Transverse colon (tissue), 4 donors: ENCODE measurements at regions not wholly inside any gene's neighbourhood (a gene's known extent, or its start where the extent isn't known, plus 50 kb on each side); places are given as distances from the start of the nearest gene placed in this dataset.

ENCODE experiments used
- DNase-seq: peaks from one replicate; pipeline ENCODE4 v3.0.0-alpha.2; 2019
- H3K27ac ChIP-seq, 4 donors: fragments of 200-600 bp; sonication (generic); 2 replicates each; pipeline ENCODE4 v1.5.1; 2016 to 2018; ENCODE audit warnings: inconsistent platforms in 4 of 4
- H3K27me3 ChIP-seq: fragments of 200-600 bp; sonication (generic); 2 replicates; pipeline ENCODE4 v1.5.1; 2017; ENCODE audit warnings: inconsistent platforms
- H3K36me3 ChIP-seq, 4 donors: fragments of 200-600 bp; sonication (generic); 2 replicates each; pipeline ENCODE4 v1.5.1; 2017 to 2019; ENCODE audit warnings: inconsistent platforms in 4 of 4
- H3K4me1 ChIP-seq, 4 donors: fragments of 200-600 bp; sonication (generic); 2 replicates each; pipeline ENCODE4 v1.5.1; 2017 to 2020; ENCODE audit warnings: inconsistent platforms in 4 of 4
- H3K4me3 ChIP-seq, 4 donors: fragments of 200-600 bp; sonication (generic); 1 replicate in 1 of 4; 2 replicates in 3 of 4; pipeline versions ENCODE4 v1.5.1 to v1.6.1; 2017 to 2019; ENCODE audit warnings: inconsistent platforms in 4 of 4
- H3K9me3 ChIP-seq, 2 donors: fragments of 200-600 bp; sonication (generic); 2 replicates each; pipeline ENCODE4 v1.5.1; 2017 to 2019; ENCODE audit warnings: inconsistent platforms in 2 of 2
- CTCF ChIP-seq, 5 experiments: fragments of 200-600 bp in 3 of 5; fragments of 450-650 bp in 2 of 5; sonication (generic) in 3 of 5; IDR thresholded peaks; 1 replicate in 2 of 5; 2 replicates in 3 of 5; pipeline ENCODE4 v1.5.1; 2016 to 2017; ENCODE audit warnings: antibody characterized with exemption in 5 of 5, inconsistent platforms in 3 of 5, mild to moderate bottlenecking in 2 of 5, moderate library complexity in 1 of 5
- EP300 ChIP-seq: sonication (generic); formaldehyde crosslinking; IDR thresholded peaks from one replicate; pipeline ENCODE4 v1.6.1; 2017; ENCODE audit warnings: antibody characterized with exemption, low read depth
- POLR2A ChIP-seq: fragments of 450-650 bp; IDR thresholded peaks from one replicate; pipeline ENCODE4 v1.6.1; 2016; ENCODE audit warnings: antibody characterized with exemption, mild to moderate bottlenecking, moderate library complexity
- POLR2AphosphoS5 ChIP-seq, 3 donors: sonication (generic); formaldehyde crosslinking; IDR thresholded peaks; one replicate each; pipeline ENCODE4 v1.6.1; 2016; ENCODE audit warnings: antibody characterized with exemption in 3 of 3
- WGBS, 2 donors: methylation state at CpG; one replicate each; pipeline ENCODE4 v1.1.5; 2018; ENCODE audit warnings: low coverage in 1 of 2; 5-methylcytosine and 5-hydroxymethylcytosine counted together
- in situ Hi-C, 4 donors: fragments of 200-750 bp; cut with MboI; loops; one replicate each; pipeline versions ENCODE4 v1.15.0 to v1.15.1; 2017; ENCODE audit warnings: low sequenced_read_pairs in 3 of 4, low pct_ligation_motif_present in 1 of 4, low pct_unique_long_range_greater_than_20kb in 1 of 4
- intact Hi-C: fragments of 100-400 bp; cut with DNase I; formaldehyde crosslinking; loops from one replicate; pipeline ENCODE4 v1.15.1; 2023; ENCODE audit warnings: low total_unique reads

- in situ Hi-C loops (loop anchor here in 1 of 4 donors (25.0 kb wide), 1 partner anchor 118 kb away; no protein-coding TSS in a partner anchor), intact Hi-C loops (no loop called here)
- TF ChIP-seq POLR2AphosphoS5 (IDR thresholded peaks at IDR 0.05): no peak
- no peak for TF ChIP-seq EP300
- no peak for TF ChIP-seq CTCF (IDR thresholded peaks at IDR 0.05)
- no peak for TF ChIP-seq POLR2A
- H3K36me3 ChIP-seq: no peaks in the 10 kb centered on the region
- no peaks in the 10 kb centered on the region for H3K27me3 ChIP-seq
- H3K9me3 ChIP-seq: no peaks in the 10 kb centered on the region
- no peak for DNase-seq
- 92% methylated on average over 2 to 3 of the region's 3 CpGs for WGBS, 2 donors
- no peak overlapping the region for H3K27ac ChIP-seq
- H3K4me1 ChIP-seq: peaks cover 0 to 8% (median 0%) of the 10 kb centered on the region in 4 donors
- H3K4me3 ChIP-seq: no peak overlapping the region
Measured at GRCh38 chr6:11830105-11830504, 51.5 kb upstream of the ADTRP start.

GRCh38 chr6:11828262-11828870, 49.8 kb upstream of the ADTRP start:
- intact Hi-C loops: no loop called here
- DNase-seq: no peak
- Histone ChIP-seq H3K36me3 (no peaks in the 10 kb centered on the region), H3K4me3 (no peak overlapping the region), H3K4me1 (peaks cover 0 to 8% (median 0%) of the 10 kb centered on the region in 4 donors), H3K27ac (peak overlapping the region in 1 of 4 donors; percentile 30), H3K27me3 (no peaks in the 10 kb centered on the region), H3K9me3 (no peaks in the 10 kb centered on the region)
- 66 to 69% methylated on average over 6 of the region's 6 CpGs for WGBS, 2 donors
- in situ Hi-C loops: loop anchor here in 1 of 4 donors (25.0 kb wide), 1 partner anchor 116 kb away; no protein-coding TSS in a partner anchor
- no peak for TF ChIP-seq EP300
- TF ChIP-seq CTCF (IDR thresholded peaks at IDR 0.05): no peak
- TF ChIP-seq POLR2AphosphoS5 (IDR thresholded peaks at IDR 0.05): peak in 2 of 3 donors; percentile 13 to 29
- TF ChIP-seq POLR2A: no peak
